ENCODE measurements at regions not wholly inside any gene's neighbourhood (a gene's known extent, or its start where the extent isn't known, plus 50 kb on each side); places are given as distances from the start of the nearest gene placed in this dataset.

DNA sequence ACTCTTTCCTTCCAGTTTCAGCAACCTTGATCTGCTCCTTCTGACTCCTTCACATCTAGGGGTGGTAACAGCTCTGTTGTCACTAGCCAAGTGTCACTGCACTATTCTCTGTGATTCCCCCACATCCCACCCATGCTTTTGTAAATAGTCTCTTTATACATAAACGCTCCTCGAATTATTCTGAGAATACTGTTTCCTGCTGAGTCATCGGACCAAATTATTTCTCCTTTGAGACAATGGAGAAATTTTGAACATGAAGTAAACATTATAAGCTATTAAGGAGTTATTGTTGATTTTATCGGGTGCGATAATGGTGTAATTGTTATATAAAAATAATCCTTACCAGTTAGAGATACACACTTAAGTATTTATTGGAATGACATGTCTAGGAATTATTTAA lies 245.1 kb upstream of the RPS6KA3 start:
- Mint-ChIP-seq H3K4me1 (peaks cover 19 to 23% of the 10 kb centered on the region in 2 donors), H3K27ac (no peak overlapping the region), H3K36me3 (no peaks in the 10 kb centered on the region), H3K9me3 (no peaks in the 10 kb centered on the region), H3K27me3 (ENCODE audit: low read depth in 3 of 3) (peaks cover 0 to 14% (median 4%) of the 10 kb centered on the region in 3 donors), H3K4me3 (no peak overlapping the region)
- no peak for DNase-seq

DNA sequence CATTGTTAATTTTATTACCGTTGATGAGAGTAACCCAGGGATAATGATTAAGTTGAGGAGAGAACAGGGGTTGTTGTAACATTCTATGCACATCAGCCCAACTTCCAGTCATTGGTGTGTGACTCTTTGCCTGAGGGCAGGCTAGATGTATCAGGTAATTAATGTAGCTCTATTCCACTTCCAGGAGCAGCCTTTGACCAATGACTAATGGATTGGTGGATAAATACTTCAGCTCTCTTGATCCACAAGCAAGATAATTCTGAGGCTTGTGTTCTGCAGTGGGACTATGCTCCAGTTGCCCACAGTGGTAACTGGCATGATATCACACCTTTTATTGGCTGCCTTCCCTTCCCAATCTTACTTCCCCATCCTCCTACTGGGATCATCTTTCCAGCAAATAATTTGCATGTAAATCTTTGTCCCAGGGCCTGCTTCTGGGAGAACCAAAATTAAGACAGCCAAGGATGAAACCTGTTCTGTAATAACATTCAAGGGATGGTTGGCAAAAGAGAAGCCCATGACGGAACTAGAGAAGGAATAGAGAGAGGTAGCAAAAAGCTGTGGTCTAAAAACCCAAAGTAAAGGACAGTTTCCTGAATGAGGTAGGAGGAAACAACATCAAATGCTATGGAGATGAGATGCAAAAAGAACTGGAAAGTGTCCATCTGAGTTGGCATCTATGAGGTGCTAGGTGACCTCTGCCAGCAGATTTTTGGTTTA lies 241.4 kb upstream of the RPS6KA3 start:
- no peak overlapping the region for H3K27ac Mint-ChIP-seq
- H3K36me3 Mint-ChIP-seq = no peaks in the 10 kb centered on the region
- H3K4me1 Mint-ChIP-seq = no peaks in the 10 kb centered on the region
- H3K9me3 Mint-ChIP-seq = peaks cover 0 to 2% (median 0%) of the 10 kb centered on the region in 6 donors
- H3K4me3 Mint-ChIP-seq = no peak overlapping the region
- peaks cover 0 to 14% (median 3%) of the 10 kb centered on the region in 3 donors for H3K27me3 Mint-ChIP-seq (ENCODE audit: low read depth in 3 of 3)
- no peak for DNase-seq

DNA sequence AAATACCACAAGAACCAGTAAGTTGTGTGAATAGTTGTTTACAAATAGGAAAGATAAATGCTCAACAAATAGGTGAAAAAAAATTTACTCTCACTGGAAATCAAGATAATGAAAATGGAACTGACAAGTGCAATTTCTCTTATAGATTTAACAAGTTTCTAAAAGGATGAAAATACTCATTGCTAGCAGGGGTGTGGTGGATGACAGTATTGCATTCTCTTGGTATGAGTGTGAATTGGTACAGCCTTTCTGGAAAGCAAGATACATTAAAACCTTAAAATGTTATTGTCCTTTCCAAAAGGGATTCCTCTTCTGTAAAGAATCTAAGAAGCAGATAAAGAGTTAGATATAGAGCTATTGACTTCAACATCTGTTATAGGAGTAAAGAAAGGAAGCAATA lies 240.0 kb upstream of the RPS6KA3 start:
- Mint-ChIP-seq H3K36me3 (no peaks in the 10 kb centered on the region), H3K9me3 (peaks cover 0 to 2% (median 0%) of the 10 kb centered on the region in 6 donors), H3K4me3 (no peak overlapping the region), H3K4me1 (no peaks in the 10 kb centered on the region), H3K27me3 (ENCODE audit: low read depth in 3 of 3) (peaks cover 0 to 16% (median 3%) of the 10 kb centered on the region in 3 donors), H3K27ac (no peak overlapping the region)
- DNase-seq = no peak

DNA sequence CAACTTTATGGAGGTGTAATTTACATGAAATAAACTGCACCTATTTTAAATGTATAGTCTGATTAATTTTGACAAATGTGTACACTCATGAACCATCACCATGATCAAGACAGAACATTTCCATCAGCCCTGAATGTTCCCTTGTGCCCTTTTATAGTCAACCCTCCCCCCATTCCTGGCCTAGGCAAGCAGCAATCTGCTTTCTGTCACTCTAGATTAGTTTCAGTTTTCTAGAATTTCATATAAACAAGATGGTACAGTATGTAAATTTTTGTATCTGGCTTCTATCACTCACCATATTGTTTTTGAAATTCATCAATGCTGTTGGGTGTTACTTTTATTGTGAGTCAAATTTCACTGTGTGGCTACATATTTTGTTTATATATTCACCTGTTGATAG lies 234.2 kb upstream of the RPS6KA3 start:
- DNase-seq = no peak
- Mint-ChIP-seq H3K9me3 (no peaks in the 10 kb centered on the region), H3K27ac (no peak overlapping the region), H3K4me1 (peaks cover 4 to 9% of the 10 kb centered on the region in 2 donors), H3K36me3 (no peaks in the 10 kb centered on the region), H3K27me3 (ENCODE audit: low read depth in 3 of 3) (peaks cover 0 to 2% (median 0%) of the 10 kb centered on the region in 3 donors), H3K4me3 (no peak overlapping the region)

DNA sequence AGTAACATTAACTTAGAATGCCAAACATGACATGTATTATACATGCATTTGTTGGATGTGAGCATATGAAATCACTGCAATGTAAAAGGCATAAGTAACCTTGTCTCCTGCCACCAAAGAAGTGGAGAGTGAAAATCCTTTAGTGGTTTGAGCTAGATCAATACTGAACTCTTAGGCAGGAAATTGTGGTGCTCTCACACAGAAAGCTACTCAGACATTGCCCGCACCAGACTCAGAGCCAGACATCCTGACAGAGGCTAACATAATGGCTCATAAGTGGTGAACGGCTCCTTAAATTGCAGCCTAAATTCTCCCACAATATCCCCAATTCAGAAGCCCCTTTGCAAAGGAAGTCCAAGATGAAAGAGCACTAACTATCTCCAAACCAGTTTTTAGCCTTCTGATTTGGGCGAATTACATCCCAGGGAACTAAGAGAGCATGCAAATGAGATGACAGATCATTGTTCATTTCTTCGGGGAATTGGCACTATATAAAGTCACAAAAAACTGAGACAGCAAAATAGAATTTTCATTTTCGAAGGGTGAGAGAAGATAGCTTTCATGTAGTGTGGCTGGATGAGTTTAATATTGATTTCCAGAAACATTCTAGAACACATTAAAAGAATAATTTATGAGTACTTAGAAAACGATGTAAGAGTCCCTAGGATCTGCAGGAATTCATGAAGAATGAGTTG lies 233.6 kb upstream of the RPS6KA3 start:
- no peaks in the 10 kb centered on the region for H3K9me3 Mint-ChIP-seq
- H3K4me3 Mint-ChIP-seq = no peak overlapping the region
- no peak for DNase-seq
- H3K4me1 Mint-ChIP-seq = peaks cover 4 to 9% of the 10 kb centered on the region in 2 donors
- no peak overlapping the region for H3K27ac Mint-ChIP-seq
- H3K27me3 Mint-ChIP-seq (ENCODE audit: low read depth in 3 of 3) = peaks cover 0 to 4% (median 0%) of the 10 kb centered on the region in 3 donors
- no peaks in the 10 kb centered on the region for H3K36me3 Mint-ChIP-seq

DNA sequence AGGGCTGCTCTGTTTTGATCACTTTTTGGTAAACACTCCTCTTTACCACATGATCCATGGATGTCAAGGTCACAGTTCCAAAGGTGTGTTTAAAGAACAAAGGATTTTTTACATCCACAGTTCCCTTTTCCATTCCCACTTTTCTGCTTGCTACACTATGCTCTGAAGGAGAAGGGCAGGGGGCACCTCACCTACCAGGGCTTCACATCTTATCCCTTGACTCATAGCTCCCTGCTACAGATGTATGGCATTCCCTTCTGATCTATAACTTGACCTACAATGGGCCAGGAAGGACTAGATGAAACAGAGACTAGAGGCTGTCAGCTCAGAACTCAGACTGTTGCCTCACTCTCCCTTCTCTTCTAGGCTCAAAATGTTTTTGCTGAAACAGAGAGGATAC lies 233.1 kb upstream of the RPS6KA3 start:
- Mint-ChIP-seq H3K4me3 (no peak overlapping the region), H3K27ac (no peak overlapping the region), H3K36me3 (no peaks in the 10 kb centered on the region), H3K27me3 (ENCODE audit: low read depth in 3 of 3) (peaks cover 0 to 6% (median 0%) of the 10 kb centered on the region in 3 donors), H3K4me1 (peaks cover 4 to 9% of the 10 kb centered on the region in 2 donors), H3K9me3 (no peaks in the 10 kb centered on the region)
- DNase-seq = no peak

DNA sequence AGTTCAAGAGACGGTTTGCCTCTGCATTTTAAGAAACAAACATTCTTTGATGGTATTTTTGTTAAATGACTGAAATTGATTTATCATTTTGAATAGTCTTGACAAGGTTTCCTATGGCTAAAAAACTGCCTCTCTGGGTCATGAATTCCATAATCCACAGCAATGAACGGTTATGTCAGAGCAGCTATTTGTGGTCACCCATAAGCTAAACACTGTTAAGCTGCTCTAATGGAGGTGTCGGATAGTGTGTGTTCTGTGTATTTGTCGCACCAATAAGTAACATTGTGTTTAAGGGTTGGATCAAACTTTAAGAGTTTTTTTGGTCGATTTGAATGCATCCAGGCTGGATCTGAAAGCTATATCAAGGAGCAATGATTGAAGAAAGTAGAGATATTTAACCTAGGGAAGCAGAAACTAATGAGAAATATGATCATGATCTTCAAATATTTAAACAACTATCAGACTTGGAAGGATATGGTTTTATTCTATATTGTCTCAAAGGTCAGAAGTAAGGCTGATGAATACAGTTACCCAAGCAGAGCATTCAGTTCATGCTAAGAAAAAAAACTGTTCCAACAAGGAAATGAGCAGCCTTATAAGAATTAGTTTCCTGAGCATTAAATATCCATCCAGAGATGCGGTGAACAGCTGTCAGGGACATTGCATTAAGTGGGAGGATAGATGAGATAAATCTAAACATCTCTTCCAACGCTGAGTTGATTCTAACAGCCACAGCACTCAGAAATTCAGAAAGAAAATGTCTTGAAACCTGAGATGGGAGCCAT lies 232.3 kb upstream of the RPS6KA3 start:
- no peak for DNase-seq
- H3K9me3 Mint-ChIP-seq = no peaks in the 10 kb centered on the region
- H3K36me3 Mint-ChIP-seq = no peaks in the 10 kb centered on the region
- H3K27me3 Mint-ChIP-seq (ENCODE audit: low read depth in 3 of 3) = peaks cover 0 to 7% (median 0%) of the 10 kb centered on the region in 3 donors
- H3K27ac Mint-ChIP-seq = no peak overlapping the region
- no peak overlapping the region for H3K4me3 Mint-ChIP-seq
- peaks cover 4 to 9% of the 10 kb centered on the region in 2 donors for H3K4me1 Mint-ChIP-seq

DNA sequence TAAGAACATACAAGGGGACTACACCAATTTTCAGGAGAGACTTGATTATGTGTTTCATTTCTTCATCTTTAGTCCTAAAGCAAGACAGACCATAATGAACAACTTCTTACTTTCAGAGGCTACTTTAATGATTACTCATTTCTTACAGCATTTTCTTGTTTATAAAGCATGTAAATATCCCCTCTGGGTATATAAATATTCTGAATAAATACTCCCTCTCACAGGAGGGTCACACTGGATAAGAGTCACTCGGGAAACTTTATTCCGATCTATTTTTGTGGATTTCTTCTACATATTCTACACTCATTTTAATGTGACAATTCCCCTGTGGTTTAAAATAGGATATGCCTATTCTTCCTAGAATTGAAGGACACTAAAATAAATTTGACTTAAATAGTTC lies 228.9 kb upstream of the RPS6KA3 start:
- H3K9me3 Mint-ChIP-seq = peaks cover 0 to 3% (median 0%) of the 10 kb centered on the region in 6 donors
- no peaks in the 10 kb centered on the region for H3K36me3 Mint-ChIP-seq
- no peak overlapping the region for H3K4me3 Mint-ChIP-seq
- H3K27ac Mint-ChIP-seq = no peak overlapping the region
- peaks cover 4 to 9% of the 10 kb centered on the region in 2 donors for H3K4me1 Mint-ChIP-seq
- peaks cover 0 to 5% (median 4%) of the 10 kb centered on the region in 3 donors for H3K27me3 Mint-ChIP-seq (ENCODE audit: low read depth in 3 of 3)
- no peak for DNase-seq

DNA sequence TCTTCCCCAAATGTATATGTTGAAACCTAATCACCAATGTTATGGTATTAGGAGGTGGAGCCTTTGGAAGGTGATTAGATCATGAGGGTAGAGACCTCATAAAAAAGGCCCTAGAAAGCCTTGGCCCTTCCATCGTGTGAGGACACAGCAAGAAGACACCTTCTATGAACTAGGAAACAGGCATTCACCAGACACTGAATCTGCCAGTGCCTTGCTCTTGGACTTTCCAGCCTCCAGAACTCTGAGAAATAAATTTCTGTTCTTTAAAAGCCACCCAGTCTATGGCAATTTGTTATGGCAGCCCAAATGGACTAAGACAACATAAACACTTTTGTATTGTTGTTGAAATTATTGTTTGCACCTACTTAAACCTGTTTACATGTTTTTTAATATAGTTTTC lies 221.8 kb upstream of the RPS6KA3 start:
- no peak overlapping the region for H3K27ac Mint-ChIP-seq
- peaks cover 0 to 3% (median 0%) of the 10 kb centered on the region in 6 donors for H3K9me3 Mint-ChIP-seq
- no peaks in the 10 kb centered on the region for H3K4me1 Mint-ChIP-seq
- no peak overlapping the region for H3K4me3 Mint-ChIP-seq
- H3K27me3 Mint-ChIP-seq (ENCODE audit: low read depth in 3 of 3) = peaks cover 0 to 3% (median 0%) of the 10 kb centered on the region in 3 donors
- DNase-seq = no peak
- H3K36me3 Mint-ChIP-seq = no peaks in the 10 kb centered on the region

DNA sequence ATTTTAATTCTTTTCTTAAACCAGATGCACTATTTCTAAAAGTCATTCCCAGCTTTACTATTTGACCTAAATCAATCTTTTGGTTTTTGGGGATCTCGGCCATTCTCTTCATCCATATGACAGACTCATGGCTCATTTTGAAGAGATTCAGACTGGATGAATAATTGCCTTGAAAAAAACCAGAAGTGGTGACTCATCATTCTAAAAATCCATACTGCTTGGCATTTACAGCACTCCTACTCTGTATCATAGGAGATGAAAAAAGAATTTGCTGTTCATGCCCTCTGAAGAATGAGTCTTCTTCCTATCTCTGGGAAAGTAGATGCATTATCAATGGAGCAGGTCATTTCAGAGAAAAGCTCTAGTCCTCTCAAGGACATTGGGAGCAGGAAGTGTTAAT lies 220.5 kb upstream of the RPS6KA3 start:
- DNase-seq = no peak
- H3K4me3 Mint-ChIP-seq = no peak overlapping the region
- no peaks in the 10 kb centered on the region for H3K4me1 Mint-ChIP-seq
- peaks cover 0 to 3% (median 0%) of the 10 kb centered on the region in 6 donors for H3K9me3 Mint-ChIP-seq
- no peaks in the 10 kb centered on the region for H3K36me3 Mint-ChIP-seq
- peaks cover 0 to 3% (median 0%) of the 10 kb centered on the region in 3 donors for H3K27me3 Mint-ChIP-seq (ENCODE audit: low read depth in 3 of 3)
- no peak overlapping the region for H3K27ac Mint-ChIP-seq

DNA sequence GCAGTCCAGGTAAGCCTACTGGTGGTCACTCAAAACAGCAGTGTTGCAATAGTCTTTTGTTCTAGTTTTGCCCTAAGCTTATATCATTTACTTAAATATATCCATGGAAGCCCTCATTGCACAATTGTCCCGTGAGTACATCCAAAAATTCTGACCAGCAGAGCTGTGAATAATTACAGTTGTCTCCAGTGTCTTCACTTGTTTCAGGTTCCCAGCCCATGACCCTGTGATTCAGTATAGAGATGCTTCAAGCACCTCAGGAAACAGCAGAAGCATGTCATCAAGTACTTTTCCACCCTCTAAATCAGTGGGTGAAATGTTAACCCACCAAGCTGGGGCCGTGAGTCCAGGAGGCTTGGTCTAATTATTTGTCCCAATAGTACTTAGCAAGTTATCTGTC lies 214.9 kb upstream of the RPS6KA3 start:
- peaks cover 0 to 6% (median 1%) of the 10 kb centered on the region in 3 donors for H3K27me3 Mint-ChIP-seq (ENCODE audit: low read depth in 3 of 3)
- H3K9me3 Mint-ChIP-seq = no peaks in the 10 kb centered on the region
- no peak for DNase-seq
- no peaks in the 10 kb centered on the region for H3K4me1 Mint-ChIP-seq
- no peak overlapping the region for H3K4me3 Mint-ChIP-seq
- peaks cover 0 to 4% (median 0%) of the 10 kb centered on the region in 3 donors for H3K36me3 Mint-ChIP-seq
- H3K27ac Mint-ChIP-seq = no peak overlapping the region

DNA sequence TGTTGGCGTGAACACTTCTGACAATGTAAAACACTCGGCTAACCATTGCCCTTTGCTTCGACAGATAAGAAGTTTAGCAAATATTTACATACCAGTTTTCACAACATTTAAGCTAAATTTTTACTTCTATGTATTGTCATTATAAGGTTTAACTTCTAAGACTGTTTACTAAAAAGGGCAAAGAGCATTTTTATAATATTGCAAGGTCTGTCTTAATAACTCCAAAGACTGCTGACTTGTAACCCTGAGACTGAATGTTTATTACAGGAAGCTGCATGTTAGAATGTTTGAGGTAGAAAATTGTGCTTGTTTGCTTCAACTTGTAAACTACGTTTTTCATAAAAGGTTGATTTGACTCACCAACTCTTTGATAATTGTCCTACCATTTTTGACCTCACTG lies 213.2 kb upstream of the RPS6KA3 start:
- Mint-ChIP-seq H3K4me1 (no peaks in the 10 kb centered on the region), H3K9me3 (no peaks in the 10 kb centered on the region), H3K4me3 (no peak overlapping the region), H3K36me3 (peaks cover 0 to 4% (median 0%) of the 10 kb centered on the region in 3 donors), H3K27ac (no peak overlapping the region), H3K27me3 (ENCODE audit: low read depth in 3 of 3) (peaks cover 0 to 8% (median 0%) of the 10 kb centered on the region in 3 donors)
- no peak for DNase-seq

DNA sequence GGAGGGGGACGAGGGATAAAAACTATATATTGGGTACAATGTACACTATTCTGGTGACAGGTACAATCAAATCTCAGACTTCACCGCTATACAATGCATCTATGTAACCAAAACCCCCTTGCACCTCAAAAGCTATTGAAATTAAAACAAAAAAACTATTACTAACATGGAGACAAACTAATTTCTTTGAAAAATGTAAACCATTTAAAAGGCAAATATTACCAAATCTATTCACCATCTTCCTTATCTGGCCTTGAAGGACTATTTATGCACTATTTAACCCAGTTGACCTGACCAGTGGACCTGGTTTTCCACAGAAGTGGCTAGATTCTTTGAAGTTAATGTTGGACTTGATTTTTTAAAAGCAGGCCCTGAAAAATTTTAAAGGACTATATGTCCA lies 212.3 kb upstream of the RPS6KA3 start:
- H3K4me1 Mint-ChIP-seq = no peaks in the 10 kb centered on the region

More for the DNA sequence above, 212.3 kb upstream of the RPS6KA3 start:
- no peak for DNase-seq
- no peak overlapping the region for H3K4me3 Mint-ChIP-seq
- H3K27me3 Mint-ChIP-seq (ENCODE audit: low read depth in 3 of 3) = peaks cover 0 to 8% (median 0%) of the 10 kb centered on the region in 3 donors
- peaks cover 0 to 4% (median 0%) of the 10 kb centered on the region in 3 donors for H3K36me3 Mint-ChIP-seq
- H3K27ac Mint-ChIP-seq = no peak overlapping the region
- H3K9me3 Mint-ChIP-seq = no peaks in the 10 kb centered on the region

All from immature natural killer cell (primary cell).